Keratinocyte (primary cell): ENCODE measurements at regions not wholly inside any gene's neighbourhood (a gene's known extent, or its start where the extent isn't known, plus 50 kb on each side); places are given as distances from the start of the nearest gene placed in this dataset.

Source experiments
- DNase-seq: peaks from one replicate; pipeline ENCODE4 v3.0.0-alpha.2; 2011; ENCODE audit warnings: low read depth, missing footprints, low spot score
- FAIRE-seq: peaks from 2 replicates; lab custom pipeline; 2011; peaks lifted over from hg19 to GRCh38; lab: Jason Lieb, UNC
- H2AFZ ChIP-seq: 2 replicates; pipeline ENCODE4 v1.6.0; 2012; ENCODE audit warnings: low read length, control low read depth, inconsistent platforms; ENCODE audit not compliant: control insufficient read depth
- H3K27ac ChIP-seq: 2 replicates; pipeline ENCODE4 v1.5.1; 2011; ENCODE audit warnings: low read length; ENCODE audit not compliant: control insufficient read depth, insufficient read depth
- H3K27me3 ChIP-seq: 3 replicates; pipeline ENCODE4 v1.6.0; 2011; ENCODE audit warnings: low read length; ENCODE audit not compliant: control insufficient read depth, insufficient read depth; ENCODE audit errors: extremely low read depth
- H3K36me3 ChIP-seq, 2 experiments: 2 replicates in 1 of 2; 3 replicates in 1 of 2; pipeline ENCODE4 v1.5.1; 2011; ENCODE audit warnings: low read length in 2 of 2, mild to moderate bottlenecking in 1 of 2; ENCODE audit not compliant: control insufficient read depth in 2 of 2, insufficient read depth in 2 of 2; ENCODE audit errors: extremely low read depth in 1 of 2
- H3K4me1 ChIP-seq: 3 replicates; pipeline ENCODE4 v1.5.1; 2011; ENCODE audit warnings: low read length; ENCODE audit not compliant: control insufficient read depth, insufficient read depth; ENCODE audit errors: extremely low read depth
- H3K4me2 ChIP-seq: 3 replicates; pipeline ENCODE4 v1.6.0; 2011; ENCODE audit warnings: low read depth, low read length; ENCODE audit not compliant: control insufficient read depth, insufficient read depth; ENCODE audit errors: extremely low read depth
- H3K4me3 ChIP-seq, 3 experiments: fragments of 200-600 bp in 1 of 3; sonication (generic) in 1 of 3; 2 replicates in 2 of 3; 3 replicates in 1 of 3; pipeline ENCODE4 v1.5.1; 2011 to 2016; ENCODE audit warnings: low read length in 3 of 3, mild to moderate bottlenecking in 3 of 3, control low read depth in 2 of 3, inconsistent platforms in 1 of 3, low read depth in 1 of 3, mixed read lengths in 1 of 3, mixed run types in 1 of 3, moderate library complexity in 1 of 3; ENCODE audit not compliant: control insufficient read depth in 2 of 3, insufficient read depth in 2 of 3; ENCODE audit errors: extremely low read depth in 1 of 3
- H3K79me2 ChIP-seq: 2 replicates; pipeline ENCODE4 v1.6.0; 2012; ENCODE audit warnings: low read length; ENCODE audit not compliant: control insufficient read depth, insufficient read depth
- H3K9ac ChIP-seq: 3 replicates; pipeline ENCODE4 v1.6.0; 2011; ENCODE audit warnings: low read length; ENCODE audit not compliant: control insufficient read depth, insufficient read depth; ENCODE audit errors: extremely low read depth
- H3K9me1 ChIP-seq: 3 replicates; pipeline ENCODE4 v1.6.0; 2011; ENCODE audit warnings: low read length; ENCODE audit not compliant: control insufficient read depth, insufficient read depth; ENCODE audit errors: extremely low read depth
- H3K9me3 ChIP-seq: 2 replicates; pipeline ENCODE4 v1.5.1; 2012; ENCODE audit warnings: low read depth, low read length; ENCODE audit not compliant: control insufficient read depth
- H4K20me1 ChIP-seq: 3 replicates; pipeline ENCODE4 v1.6.0; 2011; ENCODE audit warnings: low read length; ENCODE audit not compliant: control insufficient read depth, insufficient read depth; ENCODE audit errors: extremely low read depth
- CTCF ChIP-seq, 3 experiments: IDR thresholded peaks in 1 of 3; conservative IDR thresholded peaks in 1 of 3; optimal IDR thresholded peaks in 1 of 3; 2 replicates in 2 of 3; 3 replicates in 1 of 3; pipeline versions ENCODE3 to v1.5.1; 2011; ENCODE audit warnings: low read length in 3 of 3, mild to moderate bottlenecking in 3 of 3, moderate library complexity in 2 of 3, control low read depth in 1 of 3, inconsistent platforms in 1 of 3; ENCODE audit not compliant: insufficient read depth in 2 of 3; ENCODE audit errors: extremely low read depth in 1 of 3
- EZH2 ChIP-seq: IDR thresholded peaks from one replicate; pipeline ENCODE4 v1.6.1; 2012; ENCODE audit warnings: inconsistent platforms, mild to moderate bottlenecking, low read length, moderate library complexity
- dilution Hi-C: fragments of 300-500 bp; cut with MboI; formaldehyde crosslinking; loops from one replicate; pipeline ENCODE4 v1.7.0; 2020; ENCODE audit warnings: low sequenced_read_pairs; ENCODE audit not compliant: extremely low pct_ligation_motif_present

GRCh38 chr1:81577004-81577697, 223.6 kb upstream of the ADGRL2 start:
- FAIRE-seq (no peak), DNase-seq (no peak)
- no peaks in the 10 kb centered on the region for H3K27me3 ChIP-seq
- no peaks in the 10 kb centered on the region for H3K9me1 ChIP-seq
- TF ChIP-seq CTCF (optimal IDR thresholded peaks at IDR 0.05 in 1 of 3, IDR thresholded peaks at IDR 0.05 in 1 of 3, conservative IDR thresholded peaks at IDR 0.05 in 1 of 3; ENCODE audit: extremely low read depth in 1 of 3, insufficient read depth in 2 of 3, low read length in 3 of 3) (no peak), EZH2 (no peak)
- dilution Hi-C loops = no loop called here
- H4K20me1 ChIP-seq = no peaks in the 10 kb centered on the region
- H2AFZ ChIP-seq = no peak overlapping the region
- H3K27ac ChIP-seq = no peak overlapping the region
- H3K36me3 ChIP-seq = no peaks in the 10 kb centered on the region
- H3K9me3 ChIP-seq = no peaks in the 10 kb centered on the region
- H3K9ac ChIP-seq = no peak overlapping the region
- H3K4me3 ChIP-seq = no peak overlapping the region
- H3K4me1 ChIP-seq = no peaks in the 10 kb centered on the region
- H3K4me2 ChIP-seq = no peak overlapping the region
- H3K79me2 ChIP-seq = no peaks in the 10 kb centered on the region

GRCh38 chr1:81574408-81574807, 226.3 kb upstream of the ADGRL2 start:
- no peak overlapping the region for H3K9ac ChIP-seq
- FAIRE-seq (no peak), DNase-seq (no peak)
- no peak overlapping the region for H2AFZ ChIP-seq
- TF ChIP-seq CTCF (optimal IDR thresholded peaks at IDR 0.05 in 1 of 3, IDR thresholded peaks at IDR 0.05 in 1 of 3, conservative IDR thresholded peaks at IDR 0.05 in 1 of 3; ENCODE audit: extremely low read depth in 1 of 3, insufficient read depth in 2 of 3, low read length in 3 of 3) (no peak), EZH2 (no peak)
- H3K9me3 ChIP-seq = no peaks in the 10 kb centered on the region
- no peaks in the 10 kb centered on the region for H3K79me2 ChIP-seq
- H3K9me1 ChIP-seq = no peaks in the 10 kb centered on the region
- dilution Hi-C loops = no loop called here
- H3K36me3 ChIP-seq = no peaks in the 10 kb centered on the region
- H3K4me1 ChIP-seq = no peaks in the 10 kb centered on the region
- H3K27ac ChIP-seq = no peak overlapping the region
- H3K4me2 ChIP-seq = no peak overlapping the region
- H3K27me3 ChIP-seq = no peaks in the 10 kb centered on the region
- H4K20me1 ChIP-seq = no peaks in the 10 kb centered on the region
- no peak overlapping the region for H3K4me3 ChIP-seq
